Lower leg skin (tissue), 3 donors: ENCODE measurements at regions not wholly inside any gene's neighbourhood (a gene's known extent, or its start where the extent isn't known, plus 50 kb on each side); places are given as distances from the start of the nearest gene placed in this dataset.

ENCODE experiments used
- CTCF ChIP-seq, 3 donors: fragments of 450-650 bp; IDR thresholded peaks; one replicate each; pipeline ENCODE4 v1.5.1; 2016; ENCODE audit warnings: antibody characterized with exemption in 3 of 3, mild to moderate bottlenecking in 3 of 3, moderate library complexity in 2 of 3
- POLR2A ChIP-seq, 2 donors: fragments of 450-650 bp; IDR thresholded peaks; one replicate each; pipeline ENCODE4 v1.6.1; 2016 to 2017; ENCODE audit warnings: antibody characterized with exemption in 2 of 2, mild to moderate bottlenecking in 1 of 2, moderate library complexity in 1 of 2

GRCh38 chr12:4104722-4105244 lies 168.8 kb upstream of the CCND2 start:
- TF ChIP-seq POLR2A (IDR thresholded peaks at IDR 0.05) (no peak), CTCF (IDR thresholded peaks at IDR 0.05) (no peak)
